Ishikawa (cell line): ENCODE measurements at regions not wholly inside any gene's neighbourhood (a gene's known extent, or its start where the extent isn't known, plus 50 kb on each side); places are given as distances from the start of the nearest gene placed in this dataset.

Experiments
- CEBPB ChIP-seq: IDR thresholded peaks from 2 replicates; pipeline ENCODE4 v1.6.1; 2012
- NFIC ChIP-seq: IDR thresholded peaks from 2 replicates; pipeline ENCODE4 v1.6.1; 2012
- RAD21 ChIP-seq: IDR thresholded peaks from 2 replicates; pipeline ENCODE4 v1.6.1; 2012; ENCODE audit warnings: low read depth
- ZBTB7A ChIP-seq: IDR thresholded peaks from 2 replicates; pipeline ENCODE4 v1.6.1; 2012; ENCODE audit warnings: low read depth
- TF ChIP-seq, protein P1 (sequence below): IDR thresholded peaks from 2 replicates; pipeline ENCODE4 v1.6.1; 2012

DNA sequence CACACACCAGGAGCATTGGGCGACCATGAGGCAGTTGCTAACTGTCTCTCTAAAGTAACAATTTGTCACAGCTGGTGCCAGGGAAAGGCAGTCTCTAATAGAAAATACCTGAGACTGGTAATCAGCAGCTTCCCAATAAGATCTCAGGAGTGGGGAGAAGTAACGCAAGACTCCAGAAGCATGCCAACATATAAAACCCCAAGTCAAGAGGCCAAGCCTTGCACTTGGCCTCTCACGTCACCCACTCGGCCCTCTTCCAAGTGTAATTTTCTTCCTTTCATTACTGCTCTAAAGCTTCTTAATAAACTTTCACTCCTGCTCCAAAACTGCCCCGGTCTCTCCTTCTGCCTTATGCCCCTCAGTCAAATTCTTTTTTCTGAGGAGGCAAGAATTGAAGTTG, 455.6 kb upstream of the ACVR2A start:
- TF ChIP-seq, protein P1, sequence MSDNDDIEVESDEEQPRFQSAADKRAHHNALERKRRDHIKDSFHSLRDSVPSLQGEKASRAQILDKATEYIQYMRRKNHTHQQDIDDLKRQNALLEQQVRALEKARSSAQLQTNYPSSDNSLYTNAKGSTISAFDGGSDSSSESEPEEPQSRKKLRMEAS, result no peak
- TF ChIP-seq CEBPB, result no peak
- no peak for TF ChIP-seq NFIC
- TF ChIP-seq RAD21, result no peak
- no peak for TF ChIP-seq ZBTB7A
